ENCODE measurements at regions not wholly inside any gene's neighbourhood (a gene's known extent, or its start where the extent isn't known, plus 50 kb on each side); places are given as distances from the start of the nearest gene placed in this dataset.

DNA sequence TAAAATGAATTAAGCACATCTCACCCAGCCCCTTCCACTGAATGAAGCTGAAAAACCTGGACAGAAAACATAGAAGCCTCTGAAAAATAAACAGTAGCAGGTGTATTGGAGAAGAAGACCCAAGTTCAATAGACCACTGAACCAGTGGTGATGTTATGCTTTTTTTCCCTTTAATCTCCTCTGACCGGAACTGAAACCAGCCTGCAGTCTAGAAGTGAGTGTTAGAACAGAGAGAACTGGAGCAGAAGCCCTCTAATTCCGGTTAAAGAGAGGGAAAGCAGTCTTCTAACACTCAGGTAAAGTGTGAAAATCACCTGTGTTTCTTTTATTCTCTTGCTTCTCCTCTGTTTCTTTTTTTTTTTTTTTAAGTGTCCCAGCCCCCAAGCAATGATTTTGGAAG, 83.5 kb upstream of the CCL21 start (continued):
- TF ChIP-seq ZNF8 (CRISPR knock-in tag; IDR thresholded peaks at IDR 0.05) (no peak), OSR1 (CRISPR knock-in tag; IDR thresholded peaks at IDR 0.05) (no peak), PPARA (CRISPR knock-in tag; IDR thresholded peaks at IDR 0.05; ENCODE audit: borderline replicate concordance) (no peak), ZFP30 (CRISPR knock-in tag; IDR thresholded peaks at IDR 0.05) (no peak), ZNF565 (CRISPR knock-in tag; conservative IDR thresholded peaks at IDR 0.05; ENCODE audit: low read depth) (no peak)

DNA sequence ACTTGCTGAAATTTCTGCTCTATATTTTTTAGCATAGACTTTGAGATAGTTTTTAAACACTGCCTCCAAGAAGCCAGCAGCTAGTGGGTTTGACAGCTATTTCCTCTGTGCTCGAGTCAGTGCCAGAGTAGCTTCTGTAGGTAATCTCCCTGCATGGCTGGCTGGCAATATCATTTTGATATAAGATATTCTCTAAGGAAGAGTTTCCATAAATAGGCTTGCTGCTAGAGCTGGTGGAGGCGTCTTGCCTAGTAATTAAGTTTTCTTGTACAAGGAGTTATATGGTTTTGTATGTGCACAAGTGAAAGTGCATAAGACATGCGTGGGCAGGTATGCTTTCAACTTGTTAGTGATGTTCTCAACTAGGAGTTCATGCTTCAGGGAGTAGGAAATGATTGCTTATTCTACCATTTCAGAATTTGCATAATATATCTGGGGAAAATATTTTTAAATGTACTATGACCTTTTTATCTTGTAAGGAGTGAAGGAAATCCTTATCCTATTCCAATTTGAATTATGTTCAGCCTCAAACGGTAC, 74.1 kb upstream of the CCL21 start:
- TF ChIP-seq ZNF70 (CRISPR knock-in tag; IDR thresholded peaks at IDR 0.05) (no peak), GLIS3 (CRISPR knock-in tag; IDR thresholded peaks at IDR 0.05) (no peak), TCF4 (CRISPR knock-in tag; IDR thresholded peaks at IDR 0.05; ENCODE audit: borderline replicate concordance) (no peak), ZNF565 (CRISPR knock-in tag; conservative IDR thresholded peaks at IDR 0.05; ENCODE audit: low read depth) (no peak), OSR1 (CRISPR knock-in tag; IDR thresholded peaks at IDR 0.05) (no peak), ARNTL (CRISPR knock-in tag; IDR thresholded peaks at IDR 0.05; ENCODE audit: borderline replicate concordance, low read depth) (no peak), ZNF8 (CRISPR knock-in tag; IDR thresholded peaks at IDR 0.05) (no peak), ZFP30 (CRISPR knock-in tag; IDR thresholded peaks at IDR 0.05) (no peak), ISL1 (CRISPR knock-in tag; IDR thresholded peaks at IDR 0.05) (no peak), ZFP3 (CRISPR knock-in tag; IDR thresholded peaks at IDR 0.05) (no peak)
- ATAC-seq, result no peak

DNA sequence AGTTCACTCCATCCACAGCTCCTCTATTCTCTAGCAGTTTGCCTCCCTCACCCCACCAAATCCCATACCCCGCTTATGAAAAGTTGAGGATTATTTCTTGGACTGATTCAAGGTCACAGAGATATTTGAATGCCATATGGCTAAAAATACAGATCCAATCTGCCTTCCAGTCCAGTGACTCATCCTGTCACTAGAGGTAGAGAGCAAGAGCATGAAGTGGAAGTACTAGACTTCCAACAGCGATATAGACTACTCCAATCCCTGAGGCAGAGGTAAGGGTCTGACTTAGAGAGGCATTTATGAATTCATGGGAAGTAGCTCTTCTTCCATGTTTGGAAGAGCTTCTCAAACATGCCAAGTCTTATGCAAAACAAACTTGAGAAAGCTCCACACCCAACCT, 72.4 kb upstream of the CCL21 start:
- no peak for TF ChIP-seq TOX (CRISPR knock-in tag; IDR thresholded peaks at IDR 0.05; ENCODE audit: borderline replicate concordance)
- no peak for ATAC-seq

DNA sequence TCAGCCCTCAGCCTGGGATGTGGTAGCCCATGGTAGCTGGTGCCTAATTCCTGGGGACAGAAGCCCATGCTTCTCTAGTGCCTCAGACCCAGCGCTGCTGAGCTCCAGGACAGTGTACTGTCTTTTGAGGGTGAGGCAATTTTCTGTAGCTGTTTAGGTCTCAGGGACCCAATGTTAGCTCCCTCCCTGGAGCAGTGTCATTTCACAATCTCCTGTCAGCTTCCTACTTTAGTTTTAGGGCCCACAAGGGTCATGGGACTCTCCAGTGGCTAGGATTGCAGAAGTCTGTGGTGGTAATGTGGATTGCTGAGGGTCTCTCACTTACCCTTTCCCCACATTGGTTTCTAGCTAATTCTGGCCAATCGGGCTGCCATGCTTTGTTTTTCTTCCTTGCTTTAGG, 67.7 kb upstream of the CCL21 start:
- no peak for TF ChIP-seq RARB (CRISPR knock-in tag; IDR thresholded peaks at IDR 0.05)
- TF ChIP-seq ZFP30 (CRISPR knock-in tag; IDR thresholded peaks at IDR 0.05), result no peak
- TF ChIP-seq, protein P1, sequence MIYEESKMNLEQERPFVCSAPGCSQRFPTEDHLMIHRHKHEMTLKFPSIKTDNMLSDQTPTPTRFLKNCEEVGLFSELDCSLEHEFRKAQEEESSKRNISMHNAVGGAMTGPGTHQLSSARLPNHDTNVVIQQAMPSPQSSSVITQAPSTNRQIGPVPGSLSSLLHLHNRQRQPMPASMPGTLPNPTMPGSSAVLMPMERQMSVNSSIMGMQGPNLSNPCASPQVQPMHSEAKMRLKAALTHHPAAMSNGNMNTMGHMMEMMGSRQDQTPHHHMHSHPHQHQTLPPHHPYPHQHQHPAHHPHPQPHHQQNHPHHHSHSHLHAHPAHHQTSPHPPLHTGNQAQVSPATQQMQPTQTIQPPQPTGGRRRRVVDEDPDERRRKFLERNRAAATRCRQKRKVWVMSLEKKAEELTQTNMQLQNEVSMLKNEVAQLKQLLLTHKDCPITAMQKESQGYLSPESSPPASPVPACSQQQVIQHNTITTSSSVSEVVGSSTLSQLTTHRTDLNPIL (CRISPR knock-in tag; IDR thresholded peaks at IDR 0.05; ENCODE audit: low read depth), result no peak
- TF ChIP-seq ARNTL (CRISPR knock-in tag; IDR thresholded peaks at IDR 0.05; ENCODE audit: borderline replicate concordance, low read depth), result no peak
- no peak for TF ChIP-seq BACH2 (CRISPR knock-in tag; IDR thresholded peaks at IDR 0.05; ENCODE audit: borderline replicate concordance)
- TF ChIP-seq PPARA (CRISPR knock-in tag; IDR thresholded peaks at IDR 0.05; ENCODE audit: borderline replicate concordance), result no peak
- TF ChIP-seq, protein P2, sequence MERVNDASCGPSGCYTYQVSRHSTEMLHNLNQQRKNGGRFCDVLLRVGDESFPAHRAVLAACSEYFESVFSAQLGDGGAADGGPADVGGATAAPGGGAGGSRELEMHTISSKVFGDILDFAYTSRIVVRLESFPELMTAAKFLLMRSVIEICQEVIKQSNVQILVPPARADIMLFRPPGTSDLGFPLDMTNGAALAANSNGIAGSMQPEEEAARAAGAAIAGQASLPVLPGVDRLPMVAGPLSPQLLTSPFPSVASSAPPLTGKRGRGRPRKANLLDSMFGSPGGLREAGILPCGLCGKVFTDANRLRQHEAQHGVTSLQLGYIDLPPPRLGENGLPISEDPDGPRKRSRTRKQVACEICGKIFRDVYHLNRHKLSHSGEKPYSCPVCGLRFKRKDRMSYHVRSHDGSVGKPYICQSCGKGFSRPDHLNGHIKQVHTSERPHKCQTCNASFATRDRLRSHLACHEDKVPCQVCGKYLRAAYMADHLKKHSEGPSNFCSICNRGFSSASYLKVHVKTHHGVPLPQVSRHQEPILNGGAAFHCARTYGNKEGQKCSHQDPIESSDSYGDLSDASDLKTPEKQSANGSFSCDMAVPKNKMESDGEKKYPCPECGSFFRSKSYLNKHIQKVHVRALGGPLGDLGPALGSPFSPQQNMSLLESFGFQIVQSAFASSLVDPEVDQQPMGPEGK (CRISPR knock-in tag; IDR thresholded peaks at IDR 0.05; ENCODE audit: borderline replicate concordance), result no peak
- no peak for TF ChIP-seq GLIS3 (CRISPR knock-in tag; IDR thresholded peaks at IDR 0.05)
- no peak for TF ChIP-seq ISL1 (CRISPR knock-in tag; IDR thresholded peaks at IDR 0.05)
- TF ChIP-seq, protein P3, sequence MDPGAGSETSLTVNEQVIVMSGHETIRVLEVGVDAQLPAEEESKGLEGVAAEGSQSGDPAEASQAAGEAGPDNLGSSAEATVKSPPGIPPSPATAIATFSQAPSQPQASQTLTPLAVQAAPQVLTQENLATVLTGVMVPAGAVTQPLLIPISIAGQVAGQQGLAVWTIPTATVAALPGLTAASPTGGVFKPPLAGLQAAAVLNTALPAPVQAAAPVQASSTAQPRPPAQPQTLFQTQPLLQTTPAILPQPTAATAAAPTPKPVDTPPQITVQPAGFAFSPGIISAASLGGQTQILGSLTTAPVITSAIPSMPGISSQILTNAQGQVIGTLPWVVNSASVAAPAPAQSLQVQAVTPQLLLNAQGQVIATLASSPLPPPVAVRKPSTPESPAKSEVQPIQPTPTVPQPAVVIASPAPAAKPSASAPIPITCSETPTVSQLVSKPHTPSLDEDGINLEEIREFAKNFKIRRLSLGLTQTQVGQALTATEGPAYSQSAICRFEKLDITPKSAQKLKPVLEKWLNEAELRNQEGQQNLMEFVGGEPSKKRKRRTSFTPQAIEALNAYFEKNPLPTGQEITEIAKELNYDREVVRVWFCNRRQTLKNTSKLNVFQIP (CRISPR knock-in tag; IDR thresholded peaks at IDR 0.05; ENCODE audit: borderline replicate concordance, low read depth), result no peak
- ATAC-seq, result no peak

DNA sequence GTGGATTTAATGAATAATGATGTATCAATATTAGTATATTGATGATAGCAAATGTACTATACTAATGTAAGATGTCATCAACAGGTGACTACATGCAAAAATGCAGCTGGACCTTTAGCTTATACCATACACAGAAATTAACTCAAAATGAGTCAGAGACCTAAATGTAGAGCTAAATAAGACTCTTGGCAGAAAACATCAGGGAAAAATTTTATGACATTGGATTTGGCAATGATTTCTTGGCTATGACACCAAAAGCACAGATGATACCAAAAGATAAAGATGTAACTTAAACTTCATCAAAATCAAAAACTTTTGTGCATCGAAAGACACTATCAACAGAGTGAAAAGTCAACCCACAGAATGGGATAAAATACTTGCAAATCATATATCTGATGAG, 64.0 kb upstream of the CCL21 start:
- TF ChIP-seq PPARA (CRISPR knock-in tag; IDR thresholded peaks at IDR 0.05; ENCODE audit: borderline replicate concordance), result no peak
- no peak for TF ChIP-seq ISL1 (CRISPR knock-in tag; IDR thresholded peaks at IDR 0.05)
- no peak for TF ChIP-seq ZFP30 (CRISPR knock-in tag; IDR thresholded peaks at IDR 0.05)
- no peak for TF ChIP-seq SNAI2 (CRISPR knock-in tag; IDR thresholded peaks at IDR 0.05)
- no peak for TF ChIP-seq ZC3H10 (CRISPR knock-in tag; IDR thresholded peaks at IDR 0.05)
- TF ChIP-seq TCF4 (CRISPR knock-in tag; IDR thresholded peaks at IDR 0.05; ENCODE audit: borderline replicate concordance), result no peak
- TF ChIP-seq OSR1 (CRISPR knock-in tag; IDR thresholded peaks at IDR 0.05), result no peak
- TF ChIP-seq ESRRG (CRISPR knock-in tag; IDR thresholded peaks at IDR 0.05), result no peak
- no peak for TF ChIP-seq TOX (CRISPR knock-in tag; IDR thresholded peaks at IDR 0.05; ENCODE audit: borderline replicate concordance)
- no peak for ATAC-seq
